T47D (cell line): ENCODE measurements at regions not wholly inside any gene's neighbourhood (a gene's known extent, or its start where the extent isn't known, plus 50 kb on each side); places are given as distances from the start of the nearest gene placed in this dataset.
"Not testable (repeated sequence)": the region's sequence is repeated elsewhere in the genome, so short reads cannot be mapped to it uniquely, and the experiment has no call there.

Experiments used
- DNase-seq, 2 experiments: peaks; one replicate each; pipeline versions ENCODE4 v3.0.0 to v3.0.0-alpha.2; 2011 to 2012; ENCODE audit warnings: low read depth in 1 of 2, low spot score in 1 of 2
- JUND ChIP-seq: IDR thresholded peaks from 2 replicates; pipeline ENCODE4 v1.6.1; 2012; ENCODE audit warnings: low read depth
- in situ Hi-C: cut with HindIII; loops from 2 replicates; pipeline ENCODE4 v1.10.0; 2016; ENCODE audit warnings: low sequenced_read_pairs, low pct_unique_long_range_greater_than_20kb

GRCh38 chr10:130968511-130968910 lies 343.0 kb downstream of the TCERG1L start:
- in situ Hi-C loops = no loop called here
- DNase-seq = no peak
- no peak for TF ChIP-seq JUND

DNA sequence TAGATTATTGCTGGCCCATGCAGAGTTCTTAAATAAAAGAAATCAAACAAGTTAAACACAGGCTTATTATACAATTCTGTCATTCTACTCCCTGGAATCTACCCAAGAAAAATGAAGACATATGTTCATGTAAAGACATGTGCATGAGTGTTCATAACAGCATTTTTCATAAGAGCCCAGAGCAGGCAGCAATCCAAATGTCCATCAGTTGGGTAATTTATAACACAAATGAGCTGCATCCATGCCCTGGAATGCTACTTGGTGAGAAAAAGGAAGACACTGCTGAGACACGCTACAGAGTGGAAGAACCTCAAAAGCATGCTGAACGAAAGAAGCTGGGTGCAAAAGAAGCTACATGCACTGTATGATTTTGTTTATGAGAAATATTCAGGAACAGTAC lies 342.6 kb downstream of the TCERG1L start:
- no peak for TF ChIP-seq JUND
- no peak for DNase-seq
- in situ Hi-C loops = no loop called here

GRCh38 chr10:130969700-130970099 lies 341.8 kb downstream of the TCERG1L start:
- in situ Hi-C loops = no loop called here
- TF ChIP-seq JUND = no peak
- no peak for DNase-seq

GRCh38 chr10:130970341-130971122 lies 341.0 kb downstream of the TCERG1L start:
- DNase-seq = no peak
- in situ Hi-C loops = no loop called here
- TF ChIP-seq JUND = no peak

DNA sequence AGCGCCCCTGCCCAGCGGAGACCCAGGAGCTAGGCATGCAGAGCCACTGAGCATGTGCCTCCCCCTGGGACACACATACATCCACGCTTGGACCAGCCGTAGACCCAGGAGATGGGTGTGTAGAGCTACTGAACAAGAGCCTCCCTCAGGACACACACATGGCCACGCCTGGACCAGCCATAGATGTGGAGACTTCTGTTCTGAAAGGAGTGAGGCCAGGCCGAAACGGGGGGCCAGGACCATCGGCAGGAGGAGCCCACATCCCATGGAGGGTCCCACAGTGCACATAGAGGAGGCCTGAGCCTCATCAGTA lies 340.4 kb downstream of the TCERG1L start:
- no peak for DNase-seq
- in situ Hi-C loops = no loop called here
- no peak for TF ChIP-seq JUND

GRCh38 chr10:130973127-130973839 lies 338.2 kb downstream of the TCERG1L start:
- no peak for TF ChIP-seq JUND

GRCh38 chr10:130974166-130974565 lies 337.4 kb downstream of the TCERG1L start:
- in situ Hi-C loops = no loop called here
- TF ChIP-seq JUND = no peak

More at GRCh38 chr10:130973127-130973839, 338.2 kb downstream of the TCERG1L start:
- DNase-seq = no peak
- in situ Hi-C loops = no loop called here

DNA sequence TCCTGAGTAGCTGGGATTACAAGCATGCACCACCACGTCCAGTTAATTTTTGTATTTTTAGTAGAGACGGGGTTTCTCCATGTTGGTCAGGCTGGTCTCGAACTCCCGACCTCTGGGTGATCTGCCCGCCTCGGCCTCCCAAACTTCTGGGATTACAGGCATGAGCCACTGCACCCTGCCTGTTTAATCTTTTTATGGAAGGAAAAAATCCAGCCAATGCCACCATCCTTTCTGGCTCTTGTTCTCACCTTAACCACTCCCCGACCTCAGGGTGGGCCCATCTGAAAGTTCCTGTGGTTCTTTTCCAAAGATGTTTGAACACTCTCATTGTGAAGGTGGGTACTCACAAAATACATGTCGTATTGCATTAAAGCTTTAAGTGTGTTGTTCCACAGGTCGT lies 336.2 kb downstream of the TCERG1L start:
- DNase-seq, in situ Hi-C loops: not testable (repeated sequence)

More at GRCh38 chr10:130974166-130974565, 337.4 kb downstream of the TCERG1L start:
- peak in 1 of 2 experiments; percentile 12 for DNase-seq

DNA sequence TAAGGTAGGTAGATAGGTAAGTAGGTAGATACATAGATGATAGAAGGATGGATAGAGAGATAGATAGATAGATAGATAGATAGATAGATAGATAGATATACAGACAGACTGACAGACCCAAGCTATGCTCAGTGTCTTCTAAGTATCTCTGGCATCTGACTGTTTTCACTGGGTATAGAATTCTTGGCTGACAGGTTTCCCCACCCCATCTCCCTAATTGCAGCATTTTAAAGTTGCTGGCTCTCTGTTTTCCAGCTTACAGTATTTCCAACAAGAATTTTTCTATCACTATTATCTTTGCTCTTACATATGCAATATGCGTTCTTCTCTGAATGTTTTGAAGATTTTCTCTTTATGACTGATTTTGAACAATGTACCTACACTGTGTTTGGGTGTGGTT lies 328.7 kb downstream of the TCERG1L start:
- in situ Hi-C loops = no loop called here
- TF ChIP-seq JUND = no peak
- DNase-seq = no peak

DNA sequence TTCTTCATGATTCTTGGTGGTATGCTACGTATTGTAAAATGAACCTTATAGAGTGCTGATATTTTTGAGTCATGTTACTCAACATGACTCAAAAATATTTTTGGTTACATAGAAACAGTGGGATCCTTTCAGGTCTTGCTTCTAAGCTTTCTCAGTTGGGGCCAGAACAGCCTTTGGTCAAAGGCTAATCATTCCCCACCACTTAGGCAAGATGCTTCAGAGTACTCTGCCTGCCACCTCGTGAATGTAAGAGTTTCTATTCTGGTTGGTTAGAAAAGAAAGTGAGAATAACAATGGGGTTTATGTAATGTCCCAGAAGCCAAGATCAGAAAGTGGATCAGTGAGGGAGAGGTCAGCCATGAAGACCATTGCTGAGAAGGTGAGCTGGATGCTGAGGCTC lies 327.8 kb downstream of the TCERG1L start:
- DNase-seq = no peak
- in situ Hi-C loops = no loop called here
- TF ChIP-seq JUND = no peak

GRCh38 chr10:130984686-130985085 lies 326.8 kb downstream of the TCERG1L start:
- DNase-seq = no peak
- no peak for TF ChIP-seq JUND
- in situ Hi-C loops = no loop called here

DNA sequence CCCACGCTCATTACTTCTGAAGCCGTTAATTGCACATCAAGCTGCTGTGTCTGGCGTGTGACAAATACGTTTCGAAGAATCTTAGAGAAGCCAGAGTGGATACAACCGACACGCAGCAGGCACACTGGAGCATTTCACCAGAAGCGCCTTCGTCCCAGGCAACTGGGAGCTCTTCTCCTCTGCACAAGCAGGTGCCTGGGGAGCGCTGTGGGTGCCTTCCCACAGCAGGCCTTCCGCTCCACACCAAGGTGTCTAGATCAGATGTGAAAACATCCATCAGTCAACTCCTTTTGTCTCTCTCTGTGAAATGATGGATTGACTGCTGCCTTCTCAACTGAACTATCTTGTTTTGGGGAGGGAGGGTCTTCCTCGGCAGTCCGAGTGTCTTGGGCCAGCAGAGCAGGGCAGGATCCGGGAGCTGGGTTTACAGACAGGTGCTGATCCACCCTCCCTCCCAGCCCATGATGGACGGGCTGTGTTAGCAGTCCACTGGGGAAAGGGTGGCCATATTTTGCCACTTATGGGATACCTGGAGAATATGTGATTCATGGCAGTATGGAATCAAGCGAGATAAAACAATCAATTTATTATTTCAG lies 326.3 kb downstream of the TCERG1L start:
- in situ Hi-C loops = no loop called here
- TF ChIP-seq JUND = no peak
- no peak for DNase-seq

DNA sequence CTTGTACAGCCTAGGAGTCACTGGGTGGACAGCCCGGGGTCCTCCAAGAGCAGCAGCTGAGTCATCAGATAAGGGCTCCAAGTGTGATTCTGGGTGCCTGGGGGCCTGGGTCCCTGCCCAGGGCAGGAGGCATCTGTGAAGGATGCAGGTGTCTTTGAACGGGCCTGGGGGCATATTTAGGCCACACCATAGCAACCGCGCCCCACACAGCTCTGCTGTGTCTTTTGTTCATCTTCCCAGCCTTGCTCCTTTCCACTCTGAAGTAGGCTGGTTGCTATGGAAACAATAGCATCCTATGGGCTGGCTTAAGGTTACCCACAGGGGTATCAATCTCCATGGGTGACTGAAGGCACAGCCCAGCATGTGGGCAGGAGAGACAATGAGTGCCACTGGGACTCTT lies 324.7 kb downstream of the TCERG1L start:
- no peak for TF ChIP-seq JUND
- no peak for DNase-seq
- in situ Hi-C loops = no loop called here

DNA sequence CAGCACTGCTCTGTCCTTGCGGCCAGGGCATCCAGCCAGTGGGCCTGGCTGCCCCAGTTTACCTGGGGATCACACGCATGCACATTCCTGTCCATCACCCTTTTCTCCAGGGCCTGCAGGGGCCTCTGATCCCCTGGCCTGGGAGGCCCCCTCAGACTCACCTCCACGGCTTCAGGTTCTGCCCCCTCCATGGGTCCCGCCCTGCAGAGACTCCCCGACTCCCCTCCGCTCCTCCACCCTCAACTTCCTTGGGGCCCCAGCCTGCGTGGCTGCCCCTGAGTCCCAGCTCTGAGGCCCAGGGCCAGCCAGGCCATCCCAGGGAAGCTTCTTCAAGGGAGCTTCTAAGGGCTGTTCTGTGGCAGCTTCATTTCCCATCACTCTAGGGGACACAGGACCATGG lies 324.1 kb downstream of the TCERG1L start:
- DNase-seq = no peak
- in situ Hi-C loops = no loop called here
- no peak for TF ChIP-seq JUND
